SK-N-SH (cell line): ENCODE measurements at regions not wholly inside any gene's neighbourhood (a gene's known extent, or its start where the extent isn't known, plus 50 kb on each side); places are given as distances from the start of the nearest gene placed in this dataset.
"Not testable (repeated sequence)": the region's sequence is repeated elsewhere in the genome, so short reads cannot be mapped to it uniquely, and the experiment has no call there.

Experiments
- CTCF ChIA-PET: fragments of 300-600, 350-600 bp; formaldehyde crosslinking; extraction: SDS; loops from one replicate; lab custom pipeline; 2021; lab: Yijun Ruan, JAX
- POLR2A ChIA-PET: fragments of 350-600 bp; sonication (Branson Sonifier 250); formaldehyde crosslinking; extraction: SDS; loops from one replicate; lab custom pipeline; 2020; ENCODE audit warnings: antibody characterized with exemption, inconsistent platforms; lab: Yijun Ruan, JAX
- DNase-seq: peaks from one replicate; pipeline ENCODE4 v3.0.0; 2012
- H2AFZ ChIP-seq: fragments of 200-600 bp; sonication (generic); 2 replicates; pipeline ENCODE4 v1.8.1; 2016; ENCODE audit warnings: antibody characterized with exemption, mild to moderate bottlenecking, low read depth
- H3F3A ChIP-seq: fragments of 200-600 bp; sonication (generic); replicated peaks from 2 replicates; pipeline ENCODE3; 2016; ENCODE audit warnings: antibody characterized with exemption, mild to moderate bottlenecking; ENCODE audit not compliant: insufficient read depth
- H3K27ac ChIP-seq, 2 experiments: fragments of 200-500 bp in 1 of 2; fragments of 200-600 bp in 1 of 2; sonication (Bioruptor generic) in 1 of 2; sonication (generic), shearing (Covaris generic) in 1 of 2; 2 replicates each; pipeline versions ENCODE4 v1.5.1 to v1.6.1; 2014 to 2016; ENCODE audit warnings: low read depth in 2 of 2, inconsistent platforms in 1 of 2, low read length in 1 of 2, mild to moderate bottlenecking in 1 of 2, mixed read lengths in 1 of 2
- H3K27me3 ChIP-seq: fragments of 200-600 bp; sonication (generic), shearing (Covaris generic); 2 replicates; pipeline ENCODE4 v1.6.1; 2016; ENCODE audit warnings: mixed run types; ENCODE audit not compliant: insufficient read depth
- H3K36me3 ChIP-seq, 2 experiments: fragments of 200-500 bp in 1 of 2; fragments of 200-600 bp in 1 of 2; sonication (Bioruptor generic) in 1 of 2; sonication (generic) in 1 of 2; replicated peaks in 1 of 2; 2 replicates each; pipeline versions ENCODE3 to v1.5.1; 2014 to 2016; ENCODE audit warnings: low read length in 1 of 2, mild to moderate bottlenecking in 1 of 2; ENCODE audit not compliant: insufficient read depth in 2 of 2, control insufficient read depth in 1 of 2
- H3K4me1 ChIP-seq, 2 experiments: fragments of 200-500 bp in 1 of 2; fragments of 200-600 bp in 1 of 2; sonication (Bioruptor generic) in 1 of 2; sonication (generic), shearing (Covaris generic) in 1 of 2; 2 replicates each; pipeline versions ENCODE4 v1.5.1 to v1.6.1; 2014 to 2016; ENCODE audit warnings: low read depth in 1 of 2, low read length in 1 of 2, mixed run types in 1 of 2; ENCODE audit not compliant: insufficient read depth in 2 of 2, control insufficient read depth in 1 of 2
- H3K4me2 ChIP-seq: fragments of 200-600 bp; sonication (generic), shearing (Covaris generic); 2 replicates; pipeline ENCODE4 v1.6.1; 2017; ENCODE audit warnings: mixed run types
- H3K4me3 ChIP-seq, 2 experiments: fragments of 200-500 bp in 1 of 2; fragments of 200-600 bp in 1 of 2; sonication (Bioruptor generic) in 1 of 2; sonication (generic), shearing (Covaris generic) in 1 of 2; 2 replicates each; pipeline versions ENCODE4 v1.5.1 to v1.8.1; 2014 to 2016; ENCODE audit warnings: low read depth in 2 of 2, inconsistent platforms in 1 of 2, low read length in 1 of 2, mild to moderate bottlenecking in 1 of 2, mixed read lengths in 1 of 2, moderate library complexity in 1 of 2
- H3K79me2 ChIP-seq: fragments of 200-600 bp; sonication (generic); 2 replicates; pipeline ENCODE4 v1.8.1; 2017; ENCODE audit warnings: mild to moderate bottlenecking; ENCODE audit not compliant: insufficient read depth
- H3K9ac ChIP-seq: fragments of 200-600 bp; sonication (generic); 2 replicates; pipeline ENCODE4 v1.6.1; 2017; ENCODE audit warnings: mixed run types
- H3K9me2 ChIP-seq: fragments of 200-600 bp; sonication (generic); 2 replicates; pipeline ENCODE4 v1.6.1; 2017; ENCODE audit warnings: mixed run types
- H3K9me3 ChIP-seq: fragments of 200-600 bp; sonication (generic); 2 replicates; pipeline ENCODE4 v1.6.1; 2017; ENCODE audit warnings: mixed run types, mild to moderate bottlenecking, moderate library complexity
- H4K20me1 ChIP-seq: fragments of 200-600 bp; sonication (generic); 2 replicates; pipeline ENCODE4 v1.6.1; 2017; ENCODE audit warnings: mild to moderate bottlenecking, mixed run types; ENCODE audit not compliant: insufficient read depth
- CHD2 ChIP-seq: fragments of 150-350 bp; IDR thresholded peaks from 2 replicates; pipeline ENCODE4 v1.6.1; 2018; ENCODE audit warnings: low read length; ENCODE audit not compliant: partially characterized antibody
- EZH2phosphoT487 ChIP-seq: fragments of 200-600 bp; sonication (generic); IDR thresholded peaks from 2 replicates; pipeline ENCODE4 v1.6.1; 2017; ENCODE audit warnings: low read depth, mixed run types, mild to moderate bottlenecking, antibody characterized with exemption, moderate library complexity, borderline replicate concordance
- FOXJ3 ChIP-seq: sonication (generic); formaldehyde crosslinking; IDR thresholded peaks from 2 replicates; pipeline ENCODE4 v1.5.1; 2020; ENCODE audit warnings: mild to moderate bottlenecking, missing genetic modification reagents
- RAD21 ChIP-seq: IDR thresholded peaks from 2 replicates; pipeline ENCODE4 v1.6.1; 2012; ENCODE audit warnings: mild to moderate bottlenecking, low read length
- REST ChIP-seq: IDR thresholded peaks from 2 replicates; pipeline ENCODE4 v1.6.1; 2012; ENCODE audit warnings: mild to moderate bottlenecking, low read depth, low read length, moderate library complexity
- TEAD4 ChIP-seq: IDR thresholded peaks from 2 replicates; pipeline ENCODE4 v1.4.0; 2012; ENCODE audit warnings: mild to moderate bottlenecking, borderline replicate concordance; ENCODE audit not compliant: insufficient read depth
- USF2 ChIP-seq: fragments of 150-350 bp; IDR thresholded peaks from 2 replicates; pipeline ENCODE4 v1.6.1; 2017; ENCODE audit warnings: antibody characterized with exemption, low read length, low read depth, borderline replicate concordance
- WGBS: methylation state at CpG from one replicate; pipeline ENCODE4 v1.1.6; 2017; ENCODE audit warnings: low lambda C conversion rate; 5-methylcytosine and 5-hydroxymethylcytosine counted together

DNA sequence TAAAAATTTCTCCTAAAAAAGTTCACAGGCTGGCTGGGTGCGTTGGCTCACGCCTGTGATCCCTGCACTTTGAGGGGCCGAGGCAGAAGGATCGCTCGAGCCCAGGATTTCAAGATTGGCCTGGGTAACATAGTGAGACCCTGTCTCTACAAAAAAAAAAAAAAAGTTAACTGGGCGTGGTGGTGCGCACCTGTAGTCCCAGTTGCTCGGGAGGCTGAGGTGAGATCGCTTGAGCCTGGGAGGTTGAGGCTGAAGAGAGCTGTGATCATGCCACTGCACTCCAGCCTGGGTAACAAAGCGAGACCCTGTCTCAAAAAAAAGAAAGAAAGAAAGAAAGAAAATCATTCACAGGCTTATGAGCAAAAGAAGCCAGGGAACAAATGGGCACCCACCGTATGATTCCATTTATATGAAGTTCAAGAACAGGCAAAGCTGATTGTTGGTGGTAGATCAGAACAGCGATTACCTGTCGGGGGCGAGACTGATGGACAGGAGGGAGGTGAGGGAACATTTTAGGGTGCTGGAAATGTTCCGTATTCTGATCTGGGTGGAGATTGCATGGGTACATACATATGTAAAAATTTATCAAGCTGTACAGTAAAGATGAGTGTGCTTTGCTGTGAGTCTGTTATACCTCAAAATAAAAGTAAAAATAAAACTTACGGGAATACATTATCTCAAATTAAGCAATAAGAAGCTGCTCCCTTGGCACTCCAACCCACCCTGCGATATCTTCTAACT, 77.1 kb downstream of the FGD2 start (continued):
- TF ChIP-seq USF2 (no peak), EZH2phosphoT487 (no peak)

DNA sequence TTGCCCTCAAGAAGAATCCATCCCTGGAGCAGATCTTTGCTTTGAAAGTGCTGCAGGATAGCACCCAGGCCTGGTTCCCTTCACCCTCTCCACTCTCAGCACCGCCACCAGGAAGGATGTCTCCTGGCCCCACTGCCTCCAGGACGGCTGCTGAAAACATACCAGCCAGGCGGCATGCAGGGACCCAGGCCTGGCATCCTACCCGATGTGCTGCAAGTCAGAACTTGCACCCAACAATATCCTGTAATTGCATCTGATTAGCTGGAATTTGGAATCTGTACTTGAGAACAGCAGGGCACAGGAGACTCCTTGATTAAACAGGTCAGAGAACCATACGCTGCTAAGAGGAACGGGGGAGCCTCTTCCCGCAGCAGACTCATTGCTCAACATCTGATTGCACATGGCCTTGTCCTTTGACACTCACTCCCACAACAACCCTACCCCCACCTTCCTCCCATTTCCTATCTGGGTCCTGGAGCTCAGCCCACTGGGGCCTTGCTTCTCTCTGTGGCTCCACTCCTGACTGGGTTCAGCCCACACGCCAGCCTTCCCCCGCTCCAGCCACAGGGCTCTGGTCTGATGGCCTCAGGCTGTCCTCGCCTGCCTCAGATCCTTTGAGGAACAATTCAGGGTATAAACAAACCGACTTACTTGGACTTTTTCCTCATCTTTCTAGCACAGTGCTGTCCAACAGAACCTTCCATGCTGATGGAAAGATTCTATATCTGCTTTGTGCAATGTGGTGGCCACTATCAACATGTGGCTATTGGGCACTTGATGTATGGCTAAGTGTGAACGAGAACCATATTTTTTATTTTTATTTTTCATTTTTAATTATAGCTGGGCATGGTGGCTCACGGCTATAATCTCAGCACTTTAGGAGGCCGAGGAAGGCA, 78.0 kb downstream of the FGD2 start:
- DNase-seq, result peak; percentile 51
- Histone ChIP-seq H3K4me3 (no peak overlapping the region), H3K9ac (no peak overlapping the region), H3F3A (no peaks in the 10 kb centered on the region), H3K27me3 (no peaks in the 10 kb centered on the region), H3K9me3 (no peaks in the 10 kb centered on the region), H3K36me3 (no peaks in the 10 kb centered on the region), H3K27ac (peak overlapping the region in 1 of 2 experiments; percentile 41; a peak in 1 of 4 replicates), H4K20me1 (no peaks in the 10 kb centered on the region), H2AFZ (no peak overlapping the region), H3K9me2 (no peaks in the 10 kb centered on the region), H3K4me2 (no peak overlapping the region), H3K4me1 (peaks cover 0 to 8% of the 10 kb centered on the region in 2 experiments; a peak in 2 of 4 replicates), H3K79me2 (no peaks in the 10 kb centered on the region)
- WGBS, result 86% methylated on average over 10 of the region's 14 CpGs
- POLR2A ChIA-PET, result interaction anchor here (1.2 kb wide), 1 partner anchor 48 kb away, joined by 3 read pairs; no protein-coding TSS in a partner anchor
- CTCF ChIA-PET, result interaction anchor here (0.8 to 1.7 kb wide), 4 partner anchors 18 to 88 kb away, joined by 3 to 9 read pairs (median 4); no protein-coding TSS in a partner anchor
- no peak for TF ChIP-seq RAD21
- no peak for TF ChIP-seq USF2
- no peak for TF ChIP-seq EZH2phosphoT487
- no peak for TF ChIP-seq FOXJ3 (CRISPR knock-in tag)
- no peak for TF ChIP-seq REST
- no peak for TF ChIP-seq CHD2
- TF ChIP-seq TEAD4, result no peak

GRCh38 chr6:37084665-37085064, 79.2 kb downstream of the FGD2 start:
- DNase-seq, H3K27ac ChIP-seq, H3F3A ChIP-seq, H3K9me3 ChIP-seq, H3K9me2 ChIP-seq, H3K9ac ChIP-seq, H2AFZ ChIP-seq, H3K27me3 ChIP-seq, H3K36me3 ChIP-seq, H4K20me1 ChIP-seq, H3K4me2 ChIP-seq, H3K4me1 ChIP-seq, H3K79me2 ChIP-seq, H3K4me3 ChIP-seq, POLR2A ChIA-PET: not testable (repeated sequence)
- CTCF ChIA-PET, result interaction anchor here (0.8 to 1.7 kb wide), 4 partner anchors 17 to 87 kb away, joined by 3 to 9 read pairs (median 4); no protein-coding TSS in a partner anchor
- 92% methylated on average over 4 of the region's 4 CpGs for WGBS
